Ishikawa (cell line): ENCODE measurements at regions not wholly inside any gene's neighbourhood (a gene's known extent, or its start where the extent isn't known, plus 50 kb on each side); places are given as distances from the start of the nearest gene placed in this dataset.

Experiments
- CEBPB ChIP-seq: IDR thresholded peaks from 2 replicates; pipeline ENCODE4 v1.6.1; 2012
- CREB1 ChIP-seq: IDR thresholded peaks from 2 replicates; pipeline ENCODE4 v1.6.1; 2012; ENCODE audit warnings: low read depth
- EGR1 ChIP-seq: IDR thresholded peaks from 2 replicates; pipeline ENCODE4 v1.6.1; 2012
- EP300 ChIP-seq: IDR thresholded peaks from 2 replicates; pipeline ENCODE4 v1.6.1; 2012; ENCODE audit warnings: borderline replicate concordance
- FOXM1 ChIP-seq: IDR thresholded peaks from 2 replicates; pipeline ENCODE4 v1.6.1; 2012; ENCODE audit warnings: low read depth, borderline replicate concordance
- NFIC ChIP-seq: IDR thresholded peaks from 2 replicates; pipeline ENCODE4 v1.6.1; 2012
- RAD21 ChIP-seq: IDR thresholded peaks from 2 replicates; pipeline ENCODE4 v1.6.1; 2012; ENCODE audit warnings: low read depth
- REST ChIP-seq: IDR thresholded peaks from 2 replicates; pipeline ENCODE4 v1.6.1; 2012; ENCODE audit warnings: low read depth, mild to moderate bottlenecking
- TAF1 ChIP-seq: IDR thresholded peaks from 2 replicates; pipeline ENCODE4 v1.6.1; 2012; ENCODE audit warnings: low read depth, mild to moderate bottlenecking
- TCF12 ChIP-seq: IDR thresholded peaks from 2 replicates; pipeline ENCODE4 v1.6.1; 2012; ENCODE audit warnings: low read depth
- TEAD4 ChIP-seq: IDR thresholded peaks from 2 replicates; pipeline ENCODE4 v1.6.1; 2012
- USF1 ChIP-seq: IDR thresholded peaks from 2 replicates; pipeline ENCODE4 v1.6.1; 2012
- YY1 ChIP-seq: IDR thresholded peaks from 2 replicates; pipeline ENCODE4 v1.6.1; 2012; ENCODE audit warnings: low read depth
- ZBTB7A ChIP-seq: IDR thresholded peaks from 2 replicates; pipeline ENCODE4 v1.6.1; 2012; ENCODE audit warnings: low read depth
- TF ChIP-seq, protein P1 (sequence below): IDR thresholded peaks from 2 replicates; pipeline ENCODE4 v1.6.1; 2012

DNA sequence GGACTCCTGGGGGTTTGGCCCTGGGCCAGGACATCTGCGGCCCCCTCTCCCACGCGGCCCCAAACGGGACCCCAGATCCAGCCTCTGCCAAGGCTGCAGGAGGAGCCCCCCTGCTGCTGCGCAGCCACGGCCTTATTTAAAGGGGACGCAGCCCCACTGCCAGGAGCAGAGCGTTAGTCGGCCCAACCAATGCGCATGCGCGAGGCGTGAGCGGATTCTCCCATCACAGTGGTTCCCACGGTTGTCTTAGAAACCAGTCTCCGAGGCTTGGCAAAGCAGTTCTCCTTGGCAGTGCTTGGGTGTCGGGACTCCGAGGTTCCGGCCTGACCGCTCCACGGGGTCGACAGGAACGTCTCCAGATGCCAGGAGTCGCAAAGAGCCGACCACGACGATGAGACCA, 288.3 kb upstream of the ZNF337 start:
- TF ChIP-seq RAD21, result no peak
- TF ChIP-seq EGR1, result no peak
- TF ChIP-seq REST, result no peak
- TF ChIP-seq USF1, result no peak
- no peak for TF ChIP-seq NFIC
- TF ChIP-seq TCF12, result no peak
- no peak for TF ChIP-seq CREB1
- no peak for TF ChIP-seq EP300
- no peak for TF ChIP-seq FOXM1
- TF ChIP-seq TEAD4, result no peak
- TF ChIP-seq, protein P1, sequence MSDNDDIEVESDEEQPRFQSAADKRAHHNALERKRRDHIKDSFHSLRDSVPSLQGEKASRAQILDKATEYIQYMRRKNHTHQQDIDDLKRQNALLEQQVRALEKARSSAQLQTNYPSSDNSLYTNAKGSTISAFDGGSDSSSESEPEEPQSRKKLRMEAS, result no peak
- TF ChIP-seq CEBPB, result no peak
- TF ChIP-seq ZBTB7A, result no peak
- TF ChIP-seq TAF1, result no peak
- TF ChIP-seq YY1, result no peak

- no peak for TF ChIP-seq TEAD4
- TF ChIP-seq ZBTB7A, result no peak
- TF ChIP-seq TAF1, result no peak
- TF ChIP-seq REST, result no peak
- no peak for TF ChIP-seq YY1
- TF ChIP-seq EP300, result no peak
- TF ChIP-seq CREB1, result no peak
- TF ChIP-seq NFIC, result no peak
- TF ChIP-seq, protein P1, result no peak
- TF ChIP-seq RAD21, result no peak
- no peak for TF ChIP-seq CEBPB
- TF ChIP-seq FOXM1, result no peak
- no peak for TF ChIP-seq TCF12
- TF ChIP-seq EGR1, result no peak
- no peak for TF ChIP-seq USF1
These were observed 171.4 kb upstream of the ZNF337 start for GRCh38 chr20:25867776-25868649.

GRCh38 chr20:25865715-25866656, 169.3 kb upstream of the ZNF337 start:
- TF ChIP-seq EGR1 (no peak), TAF1 (0 out of 2 replicates have a peak, but pooled peaks have one; percentile 23)

DNA sequence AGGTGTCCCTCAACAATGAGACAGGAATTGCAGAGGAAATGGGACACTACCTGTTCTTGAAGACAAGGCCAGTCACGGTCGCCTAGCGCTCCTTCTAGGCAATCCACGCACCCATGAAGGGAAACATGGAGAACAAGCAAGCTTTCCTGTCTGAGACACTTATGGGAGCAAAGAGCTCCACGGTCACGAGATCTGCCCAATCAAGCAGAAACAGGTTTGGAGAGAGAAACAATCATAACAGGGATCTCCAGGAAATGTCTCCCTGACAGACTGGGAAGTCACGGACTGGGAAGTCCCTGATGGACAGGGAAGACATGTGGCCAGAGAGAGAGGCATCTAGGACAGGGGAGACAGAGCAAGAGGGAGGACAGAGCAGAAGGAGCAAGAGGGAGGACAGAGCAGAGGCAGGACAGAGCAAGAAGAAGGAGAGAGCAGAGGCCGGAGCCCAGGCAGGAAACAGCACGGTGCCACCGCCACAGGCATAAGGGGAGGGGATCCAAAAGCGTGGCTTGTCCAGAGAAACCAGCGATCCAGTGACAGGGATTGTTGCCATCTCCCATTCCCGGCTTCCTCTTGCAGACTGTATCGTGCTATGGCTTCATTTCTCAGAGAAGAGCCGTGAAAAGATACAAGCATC, 167.8 kb upstream of the ZNF337 start:
- TF ChIP-seq FOXM1 (no peak), USF1 (no peak), YY1 (no peak), ZBTB7A (no peak), RAD21 (no peak), CREB1 (no peak), NFIC (no peak), TAF1 (no peak), TEAD4 (no peak), REST (no peak), CEBPB (no peak), EGR1 (no peak)
- TF ChIP-seq, protein P1, result no peak
